Neuron (in vitro differentiated cells): ENCODE measurements at regions not wholly inside any gene's neighbourhood (a gene's known extent, or its start where the extent isn't known, plus 50 kb on each side); places are given as distances from the start of the nearest gene placed in this dataset.

ENCODE experiments used
- H2AFZ ChIP-seq: one replicate; pipeline ENCODE4 v1.6.1; 2013; ENCODE audit warnings: low read depth, mild to moderate bottlenecking, inconsistent platforms, low read length, moderate library complexity
- H3K27me3 ChIP-seq: one replicate; pipeline ENCODE4 v1.6.1; 2013; ENCODE audit warnings: low read length; ENCODE audit not compliant: insufficient read depth
- H3K36me3 ChIP-seq: one replicate; pipeline ENCODE4 v1.6.1; 2013; ENCODE audit warnings: low read length; ENCODE audit not compliant: insufficient read depth
- H3K4me1 ChIP-seq: one replicate; pipeline ENCODE4 v1.6.1; 2013; ENCODE audit warnings: low read length; ENCODE audit not compliant: insufficient read depth
- H3K4me3 ChIP-seq: 2 replicates; pipeline ENCODE4 v1.5.1; 2013; ENCODE audit warnings: mild to moderate bottlenecking, low read length, moderate library complexity
- H3K9me3 ChIP-seq: one replicate; pipeline ENCODE4 v1.6.1; 2013; ENCODE audit warnings: low read length

DNA sequence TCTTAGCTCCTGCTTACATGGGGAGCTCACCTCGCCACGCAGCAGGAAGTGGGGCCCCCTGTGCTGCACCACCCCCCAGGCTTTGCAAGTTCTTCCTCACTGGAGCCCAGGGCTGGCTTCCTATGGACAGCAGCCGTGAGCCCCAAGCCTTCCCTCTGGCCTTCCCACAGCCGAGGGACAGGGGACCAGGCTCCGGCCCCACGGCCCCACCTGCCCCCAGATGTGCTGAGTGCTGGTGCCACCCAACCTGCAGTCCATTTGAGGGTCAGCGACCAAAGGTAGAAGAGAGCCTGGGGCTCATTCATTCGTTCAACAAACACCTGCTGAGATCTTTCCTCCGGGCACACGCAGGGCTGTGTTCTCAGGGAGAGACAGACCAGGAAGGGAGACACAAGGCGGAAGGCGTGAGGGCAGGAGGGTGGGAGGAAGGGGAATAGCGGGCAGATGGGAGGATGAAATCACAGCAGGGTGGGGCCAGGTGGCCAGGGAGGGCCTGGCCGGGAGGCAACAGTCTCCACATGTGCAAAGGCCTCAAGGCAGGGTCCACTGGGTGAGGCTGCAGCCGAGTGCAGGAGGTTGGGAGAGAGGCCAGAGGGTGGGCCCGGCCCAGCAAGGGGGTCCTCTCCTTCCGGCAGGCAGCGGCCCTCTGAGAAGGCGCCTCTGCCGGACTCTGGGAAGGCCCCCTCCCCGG is 100.1 kb downstream of the FOXL3 start:
- Histone ChIP-seq H2AFZ (no peak overlapping the region), H3K27me3 (no peaks in the 10 kb centered on the region), H3K4me1 (no peaks in the 10 kb centered on the region), H3K4me3 (no peak overlapping the region), H3K36me3 (no peaks in the 10 kb centered on the region), H3K9me3 (peaks cover 2% of the 10 kb centered on the region)

DNA sequence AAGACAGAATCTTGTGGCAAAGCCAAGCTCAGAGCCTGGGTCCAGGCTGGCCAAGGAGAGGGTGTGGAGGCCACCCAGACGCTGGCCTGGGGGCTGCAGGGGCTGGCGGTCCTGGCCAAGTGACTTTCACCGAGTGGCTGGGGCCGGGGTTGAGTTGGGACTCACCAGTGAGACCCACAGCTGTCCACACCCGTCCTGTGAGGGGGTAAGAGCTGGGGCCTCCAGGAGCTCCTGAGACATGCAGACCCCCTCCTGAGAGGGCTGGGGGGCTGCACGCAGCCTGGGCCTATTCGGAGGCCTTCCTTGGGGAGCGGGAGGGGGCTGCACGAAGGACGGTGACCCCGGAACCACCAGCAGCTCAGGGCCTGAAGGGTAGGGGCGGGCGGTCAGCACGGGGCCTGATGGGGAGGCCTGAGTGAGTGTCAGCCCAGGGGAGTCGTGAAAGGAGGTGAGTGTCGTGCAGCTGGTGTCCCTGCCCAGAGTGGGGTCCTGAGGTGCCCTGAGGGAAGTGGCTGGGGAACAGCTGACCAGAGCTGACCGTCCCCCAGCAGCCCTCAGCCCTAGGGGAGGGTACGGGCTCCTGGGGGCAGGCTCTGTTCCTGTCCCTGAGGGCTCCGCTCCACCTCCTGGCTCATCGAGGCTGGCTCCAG is 100.9 kb downstream of the FOXL3 start:
- Histone ChIP-seq H3K27me3 (no peaks in the 10 kb centered on the region), H3K4me3 (no peak overlapping the region), H3K9me3 (peaks cover 2% of the 10 kb centered on the region), H3K36me3 (no peaks in the 10 kb centered on the region), H2AFZ (no peak overlapping the region), H3K4me1 (no peaks in the 10 kb centered on the region)

GRCh38 chr7:391411-391951 is 101.5 kb downstream of the FOXL3 start:
- Histone ChIP-seq H3K4me1 (no peaks in the 10 kb centered on the region), H3K27me3 (no peaks in the 10 kb centered on the region), H3K36me3 (no peaks in the 10 kb centered on the region), H2AFZ (no peak overlapping the region), H3K9me3 (peaks cover 2% of the 10 kb centered on the region), H3K4me3 (no peak overlapping the region)

DNA sequence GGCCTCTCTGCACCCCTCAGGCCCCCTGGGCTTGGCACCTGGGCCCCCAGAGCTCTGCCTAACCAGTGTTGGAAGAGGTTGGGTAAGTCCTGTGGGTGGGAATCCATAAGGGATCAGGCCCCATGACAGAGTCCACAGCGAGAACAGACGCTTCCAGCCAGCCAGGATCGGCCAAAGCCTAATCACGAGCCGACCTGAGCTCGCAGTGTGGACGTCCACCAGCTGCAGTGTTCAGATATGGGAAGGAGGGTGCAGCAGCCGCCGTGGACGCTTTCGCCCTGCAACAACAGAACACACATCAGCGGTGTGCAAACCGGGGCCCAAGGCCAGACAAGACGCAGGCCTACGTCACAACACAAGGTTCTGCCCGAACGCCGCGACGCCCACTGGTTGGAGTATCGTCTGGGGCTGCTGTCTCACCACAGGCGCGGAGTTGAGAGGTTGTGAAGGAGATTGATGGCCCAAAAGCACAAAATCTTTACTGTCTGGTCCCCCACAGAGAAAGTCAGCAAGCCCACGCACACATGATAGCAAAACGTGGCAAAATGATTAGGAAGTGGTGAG is 102.1 kb downstream of the FOXL3 start:
- no peaks in the 10 kb centered on the region for H3K36me3 ChIP-seq
- H2AFZ ChIP-seq = no peak overlapping the region
- H3K9me3 ChIP-seq = peaks cover 2% of the 10 kb centered on the region
- H3K4me3 ChIP-seq = no peak overlapping the region
- no peaks in the 10 kb centered on the region for H3K27me3 ChIP-seq
- H3K4me1 ChIP-seq = no peaks in the 10 kb centered on the region

DNA sequence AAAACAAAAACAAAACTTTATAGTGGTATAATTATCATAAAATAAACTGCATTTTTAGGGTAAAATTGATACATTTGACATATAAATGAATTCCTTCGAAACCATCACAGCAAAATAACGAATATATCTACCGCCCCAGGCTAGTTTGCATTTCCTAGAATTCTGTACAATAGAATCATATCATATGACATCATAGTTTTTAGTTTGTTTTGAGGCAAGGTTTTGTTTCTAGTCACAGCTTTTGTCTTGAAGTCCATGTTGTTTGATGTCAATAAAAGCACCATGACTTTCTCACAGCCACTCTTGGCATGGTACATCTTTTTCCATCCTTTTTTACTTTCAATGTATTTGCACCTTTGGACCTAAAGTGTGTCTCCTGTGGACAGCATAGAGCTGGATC is 102.9 kb downstream of the FOXL3 start:
- H3K36me3 ChIP-seq = no peaks in the 10 kb centered on the region
- H3K4me3 ChIP-seq = no peak overlapping the region
- H2AFZ ChIP-seq = no peak overlapping the region
- peaks cover 2% of the 10 kb centered on the region for H3K9me3 ChIP-seq
- H3K27me3 ChIP-seq = no peaks in the 10 kb centered on the region
- no peaks in the 10 kb centered on the region for H3K4me1 ChIP-seq

DNA sequence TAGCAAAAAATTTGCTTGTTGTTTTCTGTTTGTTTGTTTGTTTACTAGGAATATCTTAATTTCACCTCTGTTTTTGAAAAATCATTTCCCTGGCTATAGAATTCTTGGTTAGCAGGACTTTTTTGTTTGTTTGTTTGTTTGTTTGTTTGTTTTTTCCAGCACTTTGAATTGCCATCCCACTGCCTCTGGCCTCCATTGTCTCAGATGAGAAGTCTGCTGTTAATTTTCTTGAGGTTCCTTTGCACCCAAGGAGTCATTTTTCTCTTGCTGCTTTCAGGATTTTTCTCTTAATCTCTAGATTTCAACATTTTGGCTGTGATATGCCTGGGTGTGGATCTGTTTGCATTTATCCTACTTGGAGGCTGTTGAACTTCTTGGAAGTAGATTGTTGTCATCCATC is 105.7 kb downstream of the FOXL3 start:
- H3K36me3 ChIP-seq = no peaks in the 10 kb centered on the region
- H3K4me3 ChIP-seq = no peak overlapping the region

DNA sequence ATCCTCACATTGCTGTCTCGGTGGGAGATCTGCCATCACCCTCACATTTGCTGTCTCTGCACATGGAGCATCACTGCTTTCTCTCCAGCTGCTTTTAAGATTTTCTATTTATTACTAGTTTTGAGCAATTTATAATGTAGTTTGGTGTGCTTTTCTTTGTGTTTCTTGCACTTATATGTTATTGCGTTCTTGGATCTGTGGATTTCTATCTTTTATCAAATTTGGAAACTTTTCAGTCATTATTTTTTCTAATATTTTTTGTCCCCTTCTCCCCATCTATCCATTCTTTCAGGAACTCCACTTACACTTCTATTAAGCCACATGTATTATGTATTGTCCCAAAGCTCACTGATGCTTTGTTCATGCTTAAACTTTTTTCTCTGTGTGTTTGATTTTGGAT is 108.9 kb downstream of the FOXL3 start:
- Histone ChIP-seq H3K4me3 (no peak overlapping the region), H3K27me3 (no peaks in the 10 kb centered on the region), H2AFZ (no peak overlapping the region), H3K9me3 (peaks cover 5% of the 10 kb centered on the region), H3K4me1 (no peaks in the 10 kb centered on the region), H3K36me3 (no peaks in the 10 kb centered on the region)

More for the DNA sequence above, 105.7 kb downstream of the FOXL3 start:
- Histone ChIP-seq H2AFZ (no peak overlapping the region), H3K4me1 (no peaks in the 10 kb centered on the region), H3K9me3 (peaks cover 7% of the 10 kb centered on the region), H3K27me3 (no peaks in the 10 kb centered on the region)

GRCh38 chr7:400901-401485 is 111.0 kb downstream of the FOXL3 start:
- H3K4me3 ChIP-seq = no peak overlapping the region
- H3K27me3 ChIP-seq = no peaks in the 10 kb centered on the region
- no peaks in the 10 kb centered on the region for H3K4me1 ChIP-seq
- H3K36me3 ChIP-seq = no peaks in the 10 kb centered on the region
- H2AFZ ChIP-seq = no peak overlapping the region
- peaks cover 5% of the 10 kb centered on the region for H3K9me3 ChIP-seq

DNA sequence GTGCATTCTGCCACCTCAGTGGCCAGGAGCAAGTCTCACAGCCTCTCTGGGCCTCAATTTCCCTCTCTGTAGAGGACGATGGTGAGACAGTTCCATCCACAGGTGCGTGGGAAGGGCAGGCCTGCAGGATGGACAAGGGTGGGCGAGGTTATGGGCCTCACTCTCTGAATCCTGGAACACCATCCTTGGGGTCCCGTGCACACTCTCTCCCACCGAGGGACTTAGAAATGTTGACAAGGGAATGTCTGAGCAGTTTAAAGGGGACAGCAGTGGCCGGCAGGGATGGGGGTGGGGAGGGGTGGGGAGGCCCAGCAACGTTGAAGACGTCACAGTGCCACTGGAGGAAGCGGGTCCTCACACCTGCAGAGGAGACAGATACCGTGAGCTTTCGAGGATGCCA is 111.5 kb downstream of the FOXL3 start:
- peaks cover under 1% of the 10 kb centered on the region for H3K27me3 ChIP-seq

GRCh38 chr7:404812-405488 is 114.7 kb downstream of the PDGFA start:
- Histone ChIP-seq H3K36me3 (no peaks in the 10 kb centered on the region), H3K4me1 (no peaks in the 10 kb centered on the region), H3K9me3 (no peaks in the 10 kb centered on the region), H3K27me3 (peaks cover 10% of the 10 kb centered on the region), H2AFZ (no peak overlapping the region), H3K4me3 (no peak overlapping the region)

More for the DNA sequence above, 111.5 kb downstream of the FOXL3 start:
- no peaks in the 10 kb centered on the region for H3K36me3 ChIP-seq
- no peak overlapping the region for H2AFZ ChIP-seq
- peaks cover 5% of the 10 kb centered on the region for H3K9me3 ChIP-seq
- H3K4me1 ChIP-seq = no peaks in the 10 kb centered on the region
- H3K4me3 ChIP-seq = no peak overlapping the region

DNA sequence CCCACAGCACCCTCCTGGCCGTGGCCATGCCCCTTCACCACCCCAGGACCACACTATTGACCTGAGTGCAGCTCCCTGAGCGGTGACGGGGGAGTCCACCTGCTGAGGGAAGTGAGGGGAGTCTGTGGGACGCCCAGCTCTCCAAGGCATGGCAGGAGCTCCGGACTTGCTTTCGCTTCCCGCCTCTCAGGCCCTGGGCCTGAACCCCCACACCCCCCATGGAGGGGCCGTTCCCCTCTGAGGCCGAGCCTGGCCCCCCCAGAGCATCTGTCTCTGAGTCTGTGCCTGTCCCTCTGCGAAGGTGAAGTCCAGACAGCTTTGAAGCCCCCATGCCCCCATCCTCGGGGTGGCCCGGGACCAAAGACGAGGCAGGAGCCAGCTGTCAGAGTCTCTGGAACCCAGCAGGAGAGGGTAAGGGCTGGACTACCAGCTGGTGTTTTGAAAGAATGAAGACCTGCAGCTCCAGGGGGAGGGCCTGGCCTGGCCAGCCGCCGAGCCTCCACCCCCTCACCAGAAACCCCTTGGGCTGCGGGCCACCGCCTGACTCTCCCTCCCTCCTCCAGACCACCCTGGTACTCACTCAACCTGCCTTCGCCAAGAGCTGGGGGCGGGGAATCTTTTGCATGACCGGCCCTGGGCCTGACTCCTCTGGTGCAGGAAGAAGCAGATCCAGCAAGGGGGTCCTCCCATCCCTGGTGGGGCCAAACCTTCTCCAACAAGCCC is 114.0 kb downstream of the PDGFA start:
- peaks cover 15% of the 10 kb centered on the region for H3K27me3 ChIP-seq
- no peaks in the 10 kb centered on the region for H3K9me3 ChIP-seq
- no peaks in the 10 kb centered on the region for H3K4me1 ChIP-seq
- no peaks in the 10 kb centered on the region for H3K36me3 ChIP-seq
- H3K4me3 ChIP-seq = no peak overlapping the region
- no peak overlapping the region for H2AFZ ChIP-seq

- no peak overlapping the region for H2AFZ ChIP-seq
- no peaks in the 10 kb centered on the region for H3K36me3 ChIP-seq
- no peaks in the 10 kb centered on the region for H3K9me3 ChIP-seq
- H3K4me1 ChIP-seq = no peaks in the 10 kb centered on the region
- peaks cover 16% of the 10 kb centered on the region for H3K27me3 ChIP-seq
- H3K4me3 ChIP-seq = no peak overlapping the region
Observed at GRCh38 chr7:407721-408539, 111.7 kb downstream of the PDGFA start.
